KMS-11 (cell line): ENCODE measurements at regions not wholly inside any gene's neighbourhood (a gene's known extent, or its start where the extent isn't known, plus 50 kb on each side); places are given as distances from the start of the nearest gene placed in this dataset.

Experiments
- H2AFZ ChIP-seq: fragments of 200-600 bp; sonication (generic); 2 replicates; pipeline ENCODE4 v1.6.1; 2016; ENCODE audit warnings: antibody characterized with exemption, mixed run types, low read depth
- H3K27ac ChIP-seq: fragments of 200-600 bp; sonication (generic); 2 replicates; pipeline ENCODE4 v1.6.1; 2016; ENCODE audit warnings: mild to moderate bottlenecking, mixed run types
- H3K27me3 ChIP-seq: fragments of 200-600 bp; sonication (generic); 2 replicates; pipeline ENCODE4 v1.6.1; 2017; ENCODE audit warnings: mild to moderate bottlenecking, low read depth, mixed run types, moderate library complexity; ENCODE audit not compliant: insufficient read depth
- H3K36me3 ChIP-seq: fragments of 200-600 bp; sonication (generic); 2 replicates; pipeline ENCODE4 v1.6.1; 2017; ENCODE audit warnings: mild to moderate bottlenecking, mixed run types; ENCODE audit not compliant: insufficient read depth
- H3K4me1 ChIP-seq: fragments of 200-600 bp; sonication (generic); 2 replicates; pipeline ENCODE4 v1.6.1; 2016; ENCODE audit warnings: mild to moderate bottlenecking, low read depth, mixed run types; ENCODE audit not compliant: poor library complexity, severe bottlenecking
- H3K4me2 ChIP-seq: fragments of 200-600 bp; sonication (generic); 2 replicates; pipeline ENCODE4 v1.7.0; 2016; ENCODE audit warnings: mild to moderate bottlenecking, mixed run types
- H3K4me3 ChIP-seq: fragments of 200-600 bp; sonication (generic); IDR thresholded peaks from 2 replicates; pipeline ENCODE4 v1.6.1; 2017; ENCODE audit warnings: low read depth, low read length, mixed read lengths; ENCODE audit not compliant: insufficient read depth
- H3K79me2 ChIP-seq: fragments of 200-600 bp; sonication (generic); 2 replicates; pipeline ENCODE4 v1.6.1; 2016; ENCODE audit warnings: low read depth, mixed run types; ENCODE audit not compliant: insufficient read depth
- H3K9ac ChIP-seq: fragments of 200-600 bp; sonication (generic); 2 replicates; pipeline ENCODE4 v1.6.1; 2016; ENCODE audit warnings: mild to moderate bottlenecking, mixed run types
- H4K20me1 ChIP-seq: fragments of 200-600 bp; sonication (generic); 2 replicates; pipeline ENCODE4 v1.6.1; 2016; ENCODE audit warnings: mild to moderate bottlenecking, mixed run types; ENCODE audit not compliant: insufficient read depth
- CTCF ChIP-seq: fragments of 200-600 bp; sonication (generic); conservative IDR thresholded peaks from 2 replicates; pipeline ENCODE4 v1.6.1; 2017; ENCODE audit warnings: low read depth, mild to moderate bottlenecking, antibody characterized with exemption, low read length, moderate library complexity, mixed read lengths

DNA sequence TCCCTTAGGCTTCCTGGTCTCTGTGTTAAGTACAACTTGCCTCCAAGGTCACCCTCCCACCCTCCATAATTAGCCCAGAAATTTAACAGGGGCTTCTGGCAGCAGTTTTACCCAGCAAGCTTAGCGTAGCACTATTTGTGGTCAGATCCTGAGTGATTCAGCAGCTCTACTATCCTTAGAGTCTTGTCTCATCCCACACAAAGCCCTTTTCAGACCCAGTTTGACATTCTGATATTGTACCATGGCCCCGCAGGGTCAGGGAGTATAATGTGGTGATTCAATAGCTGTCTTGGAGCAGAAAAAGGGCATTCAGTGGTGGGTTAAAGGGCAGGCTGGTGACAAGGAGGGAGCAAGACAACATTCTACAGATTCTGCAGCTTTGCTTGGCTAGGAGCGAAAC lies 153.8 kb upstream of the DDHD1 start:
- no peak overlapping the region for H2AFZ ChIP-seq
- H3K27ac ChIP-seq: no peak overlapping the region
- no peak for TF ChIP-seq CTCF
- H3K9ac ChIP-seq: no peak overlapping the region
- no peaks in the 10 kb centered on the region for H3K4me1 ChIP-seq
- no peaks in the 10 kb centered on the region for H3K36me3 ChIP-seq
- no peak overlapping the region for H3K4me3 ChIP-seq
- H3K79me2 ChIP-seq: no peaks in the 10 kb centered on the region
- no peaks in the 10 kb centered on the region for H3K27me3 ChIP-seq
- no peak overlapping the region for H3K4me2 ChIP-seq
- no peaks in the 10 kb centered on the region for H4K20me1 ChIP-seq

- Histone ChIP-seq H3K4me3 (no peak overlapping the region), H2AFZ (no peak overlapping the region; the same call in 1 of the 2 replicates), H3K4me1 (no peaks in the 10 kb centered on the region), H3K36me3 (no peaks in the 10 kb centered on the region), H3K4me2 (no peak overlapping the region), H3K79me2 (no peaks in the 10 kb centered on the region), H3K9ac (no peak overlapping the region), H3K27me3 (no peaks in the 10 kb centered on the region), H3K27ac (no peak overlapping the region), H4K20me1 (no peaks in the 10 kb centered on the region)
- peak; percentile 76 for TF ChIP-seq CTCF
Observed at GRCh38 chr14:53306267-53306721, 153.2 kb upstream of the DDHD1 start.

DNA sequence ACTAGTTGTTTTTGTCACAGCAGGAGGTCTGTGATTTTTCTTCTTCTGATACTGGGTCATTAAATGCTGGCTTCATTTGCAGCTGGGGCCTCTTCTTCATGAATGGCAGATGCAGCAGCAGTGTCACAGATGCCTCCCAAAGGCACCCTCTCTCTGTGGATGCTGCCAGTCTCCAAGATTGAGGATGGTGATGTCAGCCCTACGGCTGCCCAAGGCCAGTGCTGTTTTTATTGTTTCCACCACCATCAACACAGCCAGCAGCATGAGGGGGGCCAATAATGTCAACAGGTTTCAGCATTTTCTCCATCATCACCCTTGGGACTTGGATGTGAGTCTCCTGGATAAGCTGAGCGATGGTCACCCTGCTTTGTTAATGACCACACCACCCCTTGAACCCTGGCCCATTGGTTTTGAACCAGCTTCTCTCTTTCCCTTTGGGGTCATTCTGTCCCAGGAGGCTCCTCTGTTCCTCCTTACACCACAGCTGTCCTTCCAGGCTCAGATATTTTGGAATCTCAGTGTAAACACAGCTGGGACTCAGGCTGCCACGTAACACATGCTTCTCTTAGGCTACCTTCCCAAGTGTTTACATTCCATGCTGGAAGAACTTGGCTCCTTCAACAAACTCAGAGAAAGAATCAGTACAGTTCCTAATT lies 151.7 kb upstream of the DDHD1 start:
- no peaks in the 10 kb centered on the region for H3K36me3 ChIP-seq
- H2AFZ ChIP-seq: no peak overlapping the region
- no peaks in the 10 kb centered on the region for H3K4me1 ChIP-seq
- no peak for TF ChIP-seq CTCF
- no peaks in the 10 kb centered on the region for H3K79me2 ChIP-seq
- H3K27me3 ChIP-seq: no peaks in the 10 kb centered on the region
- no peak overlapping the region for H3K4me2 ChIP-seq
- H3K4me3 ChIP-seq: no peak overlapping the region
- no peaks in the 10 kb centered on the region for H4K20me1 ChIP-seq
- H3K27ac ChIP-seq: no peak overlapping the region
- H3K9ac ChIP-seq: no peak overlapping the region

DNA sequence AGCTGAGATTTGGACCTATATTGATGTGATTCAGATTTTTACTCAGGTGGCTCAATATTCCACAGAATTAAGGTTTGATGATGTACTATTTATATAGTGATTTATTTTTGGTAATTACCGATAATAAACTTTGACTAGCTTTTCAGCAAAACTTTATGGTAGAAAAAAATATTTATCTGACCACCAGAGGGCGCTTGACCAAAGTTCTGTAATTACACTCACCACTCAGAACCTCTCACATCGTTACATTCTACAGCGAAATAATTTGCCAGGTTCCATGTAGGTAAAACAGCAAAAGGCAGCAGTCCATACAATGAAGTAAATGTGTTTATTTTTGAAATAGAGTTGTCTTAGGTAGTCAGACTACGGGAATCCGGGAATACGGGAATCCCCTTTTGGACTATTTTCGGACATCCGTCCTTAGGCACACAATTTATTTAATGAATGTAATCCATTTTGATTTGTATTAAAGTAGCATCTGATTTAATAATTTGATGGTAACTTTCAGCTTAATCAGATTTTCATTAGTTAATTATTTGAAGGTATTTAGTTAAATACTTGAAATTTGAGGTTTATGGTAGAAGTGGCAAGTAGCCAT lies 143.0 kb upstream of the DDHD1 start:
- Histone ChIP-seq H3K4me1 (no peaks in the 10 kb centered on the region), H4K20me1 (no peaks in the 10 kb centered on the region), H3K4me3 (no peak overlapping the region), H3K27me3 (no peaks in the 10 kb centered on the region), H3K36me3 (no peaks in the 10 kb centered on the region), H2AFZ (no peak overlapping the region), H3K27ac (no peak overlapping the region), H3K79me2 (no peaks in the 10 kb centered on the region), H3K4me2 (no peak overlapping the region), H3K9ac (no peak overlapping the region)
- TF ChIP-seq CTCF: peak; percentile 77
